ENCODE measurements at regions not wholly inside any gene's neighbourhood (a gene's known extent, or its start where the extent isn't known, plus 50 kb on each side); places are given as distances from the start of the nearest gene placed in this dataset.

- H3K9ac ChIP-seq (ENCODE audit: insufficient read length) = no peak overlapping the region
- DNase-seq (ENCODE audit: low read depth, low spot score) = no peak
- H3K4me3 ChIP-seq = no peak overlapping the region
- no peaks in the 10 kb centered on the region for H3K9me3 ChIP-seq (ENCODE audit: low read depth, low read length)
- H3K36me3 ChIP-seq (ENCODE audit: insufficient read depth, low read length) = no peaks in the 10 kb centered on the region
- TF ChIP-seq FOXP2 (optimal IDR thresholded peaks at IDR 0.05; ENCODE audit: control extremely low read depth, extremely low read length, insufficient read depth) (no peak), POLR2AphosphoS5 (IDR thresholded peaks at IDR 0.05; ENCODE audit: borderline replicate concordance, low read depth, low read length) (no peak), EZH2 (IDR thresholded peaks at IDR 0.05) (no peak)
- no peak overlapping the region for H3K27ac ChIP-seq
Observed at GRCh38 chr16:77611386-77611785, 110.9 kb upstream of the NUDT7 start.

DNA sequence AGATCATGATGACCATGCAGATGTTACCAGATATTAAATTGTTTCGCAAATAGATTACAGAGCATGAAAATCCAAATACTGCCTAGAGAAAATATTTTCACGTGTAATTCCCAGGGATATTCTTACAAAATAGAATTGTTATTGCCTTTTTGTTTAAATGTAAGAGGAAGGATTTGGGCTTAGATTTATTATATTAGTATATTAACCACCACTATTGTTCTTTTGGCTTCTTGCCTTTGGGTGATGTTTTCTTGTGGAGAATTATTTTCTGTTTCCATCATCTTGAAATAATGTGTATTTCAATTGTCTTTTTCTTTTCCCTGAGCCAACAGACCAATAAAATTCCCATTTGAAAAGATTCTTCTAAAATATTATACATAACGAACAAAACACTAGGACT, 109.7 kb upstream of the NUDT7 start:
- DNase-seq (ENCODE audit: low read depth, low spot score) = no peak
- Histone ChIP-seq H3K9me3 (ENCODE audit: low read depth, low read length) (no peaks in the 10 kb centered on the region), H3K27ac (no peak overlapping the region), H3K36me3 (ENCODE audit: insufficient read depth, low read length) (no peaks in the 10 kb centered on the region), H3K4me3 (no peak overlapping the region), H3K9ac (ENCODE audit: insufficient read length) (no peak overlapping the region)
- no peak for TF ChIP-seq POLR2AphosphoS5 (IDR thresholded peaks at IDR 0.05; ENCODE audit: borderline replicate concordance, low read depth, low read length)
- TF ChIP-seq EZH2 (IDR thresholded peaks at IDR 0.05) = no peak
- no peak for TF ChIP-seq FOXP2 (optimal IDR thresholded peaks at IDR 0.05; ENCODE audit: control extremely low read depth, extremely low read length, insufficient read depth)

DNA sequence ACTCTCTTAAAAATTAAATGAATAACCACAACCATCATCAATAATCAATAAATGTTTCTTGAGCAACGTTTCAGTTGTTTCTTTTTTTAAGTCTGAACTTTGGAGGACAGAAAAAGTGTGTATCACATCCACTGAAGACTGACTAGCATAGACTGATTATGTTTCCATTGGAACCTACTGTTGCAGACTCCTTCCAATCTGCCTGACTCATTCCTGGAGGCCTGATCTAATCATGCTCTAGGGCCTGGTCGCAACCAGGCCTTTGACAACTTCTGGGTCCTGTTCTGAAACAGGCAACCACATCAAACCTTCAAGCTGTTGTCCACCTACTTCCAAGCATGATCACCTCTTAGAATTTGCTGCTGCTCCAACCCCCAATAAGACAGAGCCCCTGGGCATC, 109.2 kb upstream of the NUDT7 start:
- Histone ChIP-seq H3K36me3 (ENCODE audit: insufficient read depth, low read length) (no peaks in the 10 kb centered on the region), H3K27ac (no peak overlapping the region), H3K9ac (ENCODE audit: insufficient read length) (no peak overlapping the region), H3K4me3 (no peak overlapping the region), H3K9me3 (ENCODE audit: low read depth, low read length) (no peaks in the 10 kb centered on the region)
- TF ChIP-seq FOXP2 (optimal IDR thresholded peaks at IDR 0.05; ENCODE audit: control extremely low read depth, extremely low read length, insufficient read depth) = no peak
- TF ChIP-seq POLR2AphosphoS5 (IDR thresholded peaks at IDR 0.05; ENCODE audit: borderline replicate concordance, low read depth, low read length) = no peak
- TF ChIP-seq EZH2 (IDR thresholded peaks at IDR 0.05) = no peak
- no peak for DNase-seq (ENCODE audit: low read depth, low spot score)

- Histone ChIP-seq H3K9me3 (ENCODE audit: low read depth, low read length) (no peaks in the 10 kb centered on the region), H3K9ac (ENCODE audit: insufficient read length) (no peak overlapping the region), H3K4me3 (no peak overlapping the region), H3K27ac (no peak overlapping the region), H3K36me3 (ENCODE audit: insufficient read depth, low read length) (no peaks in the 10 kb centered on the region)
- no peak for TF ChIP-seq EZH2 (IDR thresholded peaks at IDR 0.05)
- no peak for TF ChIP-seq FOXP2 (optimal IDR thresholded peaks at IDR 0.05; ENCODE audit: control extremely low read depth, extremely low read length, insufficient read depth)
- no peak for TF ChIP-seq POLR2AphosphoS5 (IDR thresholded peaks at IDR 0.05; ENCODE audit: borderline replicate concordance, low read depth, low read length)
- DNase-seq (ENCODE audit: low read depth, low spot score) = no peak
Observed at GRCh38 chr16:77617553-77617952, 104.8 kb upstream of the NUDT7 start.

- no peak overlapping the region for H3K9ac ChIP-seq (ENCODE audit: insufficient read length)
- TF ChIP-seq POLR2AphosphoS5 (IDR thresholded peaks at IDR 0.05; ENCODE audit: borderline replicate concordance, low read depth, low read length) (no peak), EZH2 (IDR thresholded peaks at IDR 0.05) (no peak), FOXP2 (optimal IDR thresholded peaks at IDR 0.05; ENCODE audit: control extremely low read depth, extremely low read length, insufficient read depth) (no peak)
- no peak for DNase-seq (ENCODE audit: low read depth, low spot score)
- H3K9me3 ChIP-seq (ENCODE audit: low read depth, low read length) = no peaks in the 10 kb centered on the region
- no peak overlapping the region for H3K27ac ChIP-seq
- no peak overlapping the region for H3K4me3 ChIP-seq
- no peaks in the 10 kb centered on the region for H3K36me3 ChIP-seq (ENCODE audit: insufficient read depth, low read length)
Observed at GRCh38 chr16:77617996-77618395, 104.3 kb upstream of the NUDT7 start.

DNA sequence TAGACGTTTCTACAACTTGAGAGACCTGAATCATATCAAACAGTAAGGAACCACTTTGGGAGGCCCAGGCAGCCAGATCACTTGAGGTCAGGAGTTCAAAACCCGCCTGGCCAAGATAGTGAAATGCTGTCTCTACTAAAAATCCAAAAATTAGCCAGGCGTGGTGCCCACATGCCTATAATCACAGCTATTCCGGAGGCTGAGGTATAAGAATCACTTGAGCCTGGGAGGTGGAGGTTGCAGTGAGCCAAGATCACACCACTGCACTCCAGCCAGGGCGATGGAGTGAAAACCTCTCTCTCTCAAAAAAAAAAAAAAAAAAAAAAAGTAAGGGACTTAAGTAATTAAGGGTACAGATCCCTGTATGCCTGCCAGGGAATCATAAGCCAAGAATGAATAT, 103.4 kb upstream of the NUDT7 start:
- Histone ChIP-seq H3K9me3 (ENCODE audit: low read depth, low read length) (no peaks in the 10 kb centered on the region), H3K4me3 (no peak overlapping the region), H3K36me3 (ENCODE audit: insufficient read depth, low read length) (no peaks in the 10 kb centered on the region), H3K9ac (ENCODE audit: insufficient read length) (no peak overlapping the region), H3K27ac (no peak overlapping the region)
- no peak for DNase-seq (ENCODE audit: low read depth, low spot score)
- TF ChIP-seq FOXP2 (optimal IDR thresholded peaks at IDR 0.05; ENCODE audit: control extremely low read depth, extremely low read length, insufficient read depth) = no peak

DNA sequence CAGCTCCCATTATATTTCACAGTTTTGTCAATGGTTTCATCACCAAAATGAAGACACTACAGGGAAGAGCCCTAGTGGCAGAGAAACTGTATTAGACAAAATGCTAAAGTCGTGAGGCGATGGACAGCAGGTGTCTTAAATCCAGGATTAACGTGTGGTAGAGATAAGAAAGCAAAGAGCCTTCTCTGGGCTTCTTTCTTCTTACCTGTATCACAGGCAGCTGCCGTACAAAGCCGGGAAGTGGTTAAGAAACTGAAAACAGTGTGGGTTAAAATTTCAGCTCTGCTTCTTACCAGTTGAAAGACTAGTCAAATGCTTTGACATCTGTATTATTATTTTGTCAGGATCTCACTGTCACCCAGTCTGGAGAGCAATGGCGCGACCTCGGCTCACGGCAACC, 98.2 kb upstream of the NUDT7 start:
- H3K36me3 ChIP-seq (ENCODE audit: insufficient read depth, low read length) = no peaks in the 10 kb centered on the region
- no peak overlapping the region for H3K4me3 ChIP-seq
- no peak overlapping the region for H3K9ac ChIP-seq (ENCODE audit: insufficient read length)
- TF ChIP-seq POLR2AphosphoS5 (IDR thresholded peaks at IDR 0.05; ENCODE audit: borderline replicate concordance, low read depth, low read length) (no peak), EZH2 (IDR thresholded peaks at IDR 0.05) (no peak), FOXP2 (optimal IDR thresholded peaks at IDR 0.05; ENCODE audit: control extremely low read depth, extremely low read length, insufficient read depth) (no peak)
- H3K9me3 ChIP-seq (ENCODE audit: low read depth, low read length) = no peaks in the 10 kb centered on the region
- DNase-seq (ENCODE audit: low read depth, low spot score) = no peak
- H3K27ac ChIP-seq = no peak overlapping the region

DNA sequence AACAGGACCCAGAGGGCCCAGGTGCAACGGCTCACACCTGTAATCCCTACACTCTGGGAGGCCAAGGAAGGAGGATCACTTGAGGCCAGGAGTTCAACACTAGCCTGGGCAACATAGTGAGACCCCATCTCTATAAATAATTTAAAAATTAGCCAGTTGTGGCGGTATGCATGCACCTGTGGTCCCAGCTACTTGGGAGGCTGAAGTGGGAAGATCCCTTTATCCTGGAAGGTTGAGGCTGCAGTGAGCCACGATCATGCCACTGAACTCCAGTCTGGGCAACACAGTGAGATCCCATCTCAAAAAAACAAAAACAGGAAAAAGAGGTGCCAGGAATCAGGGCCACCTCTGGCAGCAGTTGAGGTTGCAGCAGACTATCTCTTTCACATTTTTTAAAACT, 85.7 kb upstream of the NUDT7 start:
- no peak for DNase-seq (ENCODE audit: low read depth, low spot score)
- H3K4me3 ChIP-seq = no peak overlapping the region

GRCh38 chr16:77637940-77638339, 84.4 kb upstream of the NUDT7 start:
- Histone ChIP-seq H3K4me3 (no peak overlapping the region), H3K9me3 (ENCODE audit: low read depth, low read length) (no peaks in the 10 kb centered on the region), H3K36me3 (ENCODE audit: insufficient read depth, low read length) (no peaks in the 10 kb centered on the region), H3K9ac (ENCODE audit: insufficient read length) (no peak overlapping the region), H3K27ac (no peak overlapping the region)
- TF ChIP-seq FOXP2 (optimal IDR thresholded peaks at IDR 0.05; ENCODE audit: control extremely low read depth, extremely low read length, insufficient read depth) (no peak), POLR2AphosphoS5 (IDR thresholded peaks at IDR 0.05; ENCODE audit: borderline replicate concordance, low read depth, low read length) (no peak), EZH2 (IDR thresholded peaks at IDR 0.05) (no peak)
- no peak for DNase-seq (ENCODE audit: low read depth, low spot score)

More for the DNA sequence above, 85.7 kb upstream of the NUDT7 start:
- no peak overlapping the region for H3K9ac ChIP-seq (ENCODE audit: insufficient read length)
- TF ChIP-seq POLR2AphosphoS5 (IDR thresholded peaks at IDR 0.05; ENCODE audit: borderline replicate concordance, low read depth, low read length) (no peak), EZH2 (IDR thresholded peaks at IDR 0.05) (no peak), FOXP2 (optimal IDR thresholded peaks at IDR 0.05; ENCODE audit: control extremely low read depth, extremely low read length, insufficient read depth) (no peak)
- no peaks in the 10 kb centered on the region for H3K9me3 ChIP-seq (ENCODE audit: low read depth, low read length)
- H3K27ac ChIP-seq = no peak overlapping the region
- no peaks in the 10 kb centered on the region for H3K36me3 ChIP-seq (ENCODE audit: insufficient read depth, low read length)

Data from SK-N-MC (cell line).